Right cardiac atrium (tissue), 5 donors: ENCODE measurements at regions not wholly inside any gene's neighbourhood (a gene's known extent, or its start where the extent isn't known, plus 50 kb on each side); places are given as distances from the start of the nearest gene placed in this dataset.
"Not testable (repeated sequence)": the region's sequence is repeated elsewhere in the genome, so short reads cannot be mapped to it uniquely, and the experiment has no call there.

Experiments
- ATAC-seq, 2 donors: fragments of 200-7000 bp; cut with Tn5 transposase; one replicate each; pipeline versions ENCODE4 v1.8.0 to v1.9.1; 2020; ENCODE audit warnings: moderate library complexity in 2 of 2, mild to moderate bottlenecking in 1 of 2
- DNase-seq, 3 donors: peaks; one replicate each; pipeline ENCODE4 v3.0.0-alpha.2; 2020
- H3K27ac ChIP-seq: one replicate; pipeline ENCODE4 v1.5.1; 2013; ENCODE audit warnings: mild to moderate bottlenecking, low read length, control low read depth, moderate library complexity
- H3K27me3 ChIP-seq: one replicate; pipeline ENCODE4 v1.6.1; 2013; ENCODE audit not compliant: control insufficient read depth, insufficient read depth
- H3K4me1 ChIP-seq: one replicate; pipeline ENCODE4 v1.6.1; 2013; ENCODE audit warnings: low read length; ENCODE audit not compliant: control insufficient read depth, insufficient read depth
- H3K4me3 ChIP-seq: one replicate; pipeline ENCODE4 v1.5.1; 2013; ENCODE audit warnings: low read length, control low read depth
- H3K9me3 ChIP-seq: one replicate; pipeline ENCODE4 v1.6.1; 2013; ENCODE audit warnings: low read length; ENCODE audit not compliant: control insufficient read depth
- WGBS: extraction: QIAGEN DNeasy Blood & Tissue Kit; methylation state at CpG from one replicate; pipeline ENCODE4 v1.1.7; 2013; 5-methylcytosine and 5-hydroxymethylcytosine counted together
- intact Hi-C, 4 donors: fragments of 100-400 bp; cut with DNase I; formaldehyde crosslinking; loops; one replicate each; pipeline versions ENCODE4 v1.11.0 to v1.14.0; 2022 to 2023
- donor health status: healthy with polysubstance abuse.
- donor health status: DM: no; HTN: yes; CAD: no.
- donor health status: DM: no; HTN: no; CAD: no.
- donor health status: DM: no; HTN: yes; CAD: no; lungs with severe emphysema.
- donor health status: DM: yes; HTN: yes; CAD: no.

DNA sequence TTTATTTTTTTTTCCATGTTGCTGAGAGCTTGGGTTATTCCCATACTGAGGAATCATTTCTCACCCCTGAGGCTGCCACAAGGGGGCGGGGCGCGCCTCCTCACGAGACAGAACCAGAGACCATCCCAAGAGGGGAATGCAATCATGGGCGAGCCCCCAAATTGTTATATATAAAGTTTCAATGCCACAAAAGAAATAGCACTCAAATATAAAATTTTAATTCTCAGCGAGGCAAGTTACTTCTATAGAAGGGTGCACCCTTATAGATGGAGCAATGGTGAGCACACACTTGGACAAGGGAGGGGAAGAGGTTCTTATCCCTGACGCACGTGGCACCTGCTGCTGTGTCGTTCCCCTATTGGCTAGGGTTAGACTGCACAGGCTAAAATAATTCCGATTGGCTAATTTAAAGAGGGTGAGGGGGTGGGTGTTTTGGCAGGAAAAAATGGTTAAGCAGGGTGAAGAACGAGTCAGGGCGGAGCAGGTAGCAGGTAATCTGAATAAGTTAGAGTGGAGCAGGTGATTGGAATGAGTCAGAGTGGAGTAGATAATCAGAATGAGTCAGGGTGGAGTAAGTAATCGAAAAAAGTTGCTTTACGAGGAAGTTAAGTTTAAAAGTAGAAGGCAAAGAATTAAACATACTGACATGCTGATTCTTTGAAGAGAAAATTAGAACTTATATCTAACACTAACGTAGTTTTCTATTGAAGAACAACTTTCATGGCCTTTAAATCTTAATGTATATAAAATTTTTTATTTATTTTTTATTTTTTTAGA is 177.5 kb downstream of the MTCL1 start:
- Histone ChIP-seq H3K27me3 (no peaks in the 10 kb centered on the region), H3K4me3 (no peak overlapping the region), H3K9me3 (peaks cover 4% of the 10 kb centered on the region), H3K27ac (no peak overlapping the region), H3K4me1 (no peaks in the 10 kb centered on the region)
- ATAC-seq, result no peak
- intact Hi-C loops, result no loop called here
- WGBS, result 74% methylated on average over 15 of the region's 15 CpGs
- no peak for DNase-seq

DNA sequence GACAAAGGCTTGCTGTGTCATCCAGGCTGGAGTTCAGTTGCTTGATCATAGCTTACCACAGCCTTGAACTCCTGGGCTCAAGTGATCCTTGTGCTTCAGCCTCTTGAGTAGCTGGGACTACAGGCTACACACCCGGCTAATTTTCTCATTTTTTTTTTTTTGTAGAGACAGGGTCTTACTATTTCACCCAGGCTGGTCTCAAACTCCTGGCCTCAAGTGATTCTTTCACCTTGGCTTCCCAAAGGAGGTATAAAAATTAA is 178.0 kb downstream of the MTCL1 start:
- 86% methylated on average over 1 of the region's 1 CpG for WGBS
- Histone ChIP-seq H3K27ac (no peak overlapping the region), H3K4me1 (no peaks in the 10 kb centered on the region), H3K4me3 (no peak overlapping the region), H3K27me3 (no peaks in the 10 kb centered on the region), H3K9me3 (peaks cover 4% of the 10 kb centered on the region)
- ATAC-seq (no peak), DNase-seq (no peak)
- intact Hi-C loops, result no loop called here

DNA sequence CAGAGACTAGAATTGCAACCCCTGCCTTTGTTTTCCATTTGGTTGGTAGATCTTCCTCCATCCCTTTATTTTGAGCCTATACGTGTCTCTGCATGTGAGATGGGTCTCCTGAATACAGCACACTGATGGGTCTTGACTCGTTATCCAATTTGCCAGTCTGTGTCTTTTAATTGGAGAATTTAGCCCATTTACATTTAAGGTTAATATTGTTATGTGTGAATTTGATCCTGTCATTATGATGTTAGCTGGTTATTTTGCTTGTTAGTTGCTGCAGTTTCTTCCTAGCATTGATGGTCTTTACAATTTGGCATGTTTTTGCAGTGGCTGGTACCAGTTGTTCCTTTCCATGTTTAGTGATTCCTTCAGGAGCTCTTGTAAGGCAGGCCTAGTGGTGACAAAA is 182.5 kb downstream of the MTCL1 start:
- H3K27me3 ChIP-seq, H3K27ac ChIP-seq, ATAC-seq, H3K4me3 ChIP-seq, H3K4me1 ChIP-seq, intact Hi-C loops, DNase-seq, H3K9me3 ChIP-seq: not testable (repeated sequence)
- 88% methylated on average over 2 of the region's 2 CpGs for WGBS

DNA sequence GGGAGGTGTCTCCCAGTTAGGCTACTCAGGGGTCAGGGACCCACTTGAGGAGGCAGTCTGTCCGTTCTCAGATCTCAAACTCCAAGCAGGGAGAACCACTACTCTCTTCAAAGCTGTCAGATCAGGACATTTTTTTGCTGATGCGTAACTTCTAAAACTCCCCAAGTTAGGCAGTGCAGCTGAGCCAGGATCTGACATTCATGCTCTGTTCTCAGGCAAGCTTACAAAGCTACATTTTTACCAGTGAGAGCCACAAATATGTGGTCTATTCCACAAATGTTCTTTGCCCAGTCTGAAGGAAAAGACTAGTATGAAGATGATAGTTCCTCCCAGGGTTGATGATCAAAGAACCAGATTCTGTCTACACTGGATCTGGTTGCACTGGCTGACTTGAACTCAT is 184.1 kb downstream of the MTCL1 start:
- Histone ChIP-seq H3K4me3 (no peak overlapping the region), H3K27ac (no peak overlapping the region), H3K4me1 (no peaks in the 10 kb centered on the region), H3K27me3 (no peaks in the 10 kb centered on the region), H3K9me3 (no peaks in the 10 kb centered on the region)
- ATAC-seq (no peak), DNase-seq (no peak)
- intact Hi-C loops, result no loop called here
- 76% methylated on average over 2 of the region's 2 CpGs for WGBS

DNA sequence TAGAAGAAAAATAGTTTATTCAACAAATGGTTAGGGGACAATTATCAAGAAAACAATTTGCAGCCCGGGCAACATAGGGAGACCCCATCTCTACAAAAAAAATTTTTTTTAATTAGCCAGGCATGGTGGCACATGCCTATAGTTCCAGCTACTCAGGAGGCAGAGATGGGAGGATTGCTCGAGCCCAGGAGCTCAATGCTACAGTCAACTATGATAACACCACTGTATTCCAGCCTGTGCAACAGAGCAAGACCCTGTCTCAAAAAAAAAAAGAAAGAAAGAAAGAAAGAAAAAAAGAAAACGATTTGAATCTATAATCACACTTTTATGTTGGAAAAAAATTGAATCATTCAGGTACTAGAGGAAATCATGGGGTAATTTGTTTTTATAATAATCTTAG is 185.1 kb downstream of the MTCL1 start:
- intact Hi-C loops, H3K9me3 ChIP-seq, H3K27ac ChIP-seq, ATAC-seq, H3K4me3 ChIP-seq, DNase-seq, H3K4me1 ChIP-seq, H3K27me3 ChIP-seq: not testable (repeated sequence)
- 58% methylated on average over 3 of the region's 3 CpGs for whole genome bisulfite sequencing

DNA sequence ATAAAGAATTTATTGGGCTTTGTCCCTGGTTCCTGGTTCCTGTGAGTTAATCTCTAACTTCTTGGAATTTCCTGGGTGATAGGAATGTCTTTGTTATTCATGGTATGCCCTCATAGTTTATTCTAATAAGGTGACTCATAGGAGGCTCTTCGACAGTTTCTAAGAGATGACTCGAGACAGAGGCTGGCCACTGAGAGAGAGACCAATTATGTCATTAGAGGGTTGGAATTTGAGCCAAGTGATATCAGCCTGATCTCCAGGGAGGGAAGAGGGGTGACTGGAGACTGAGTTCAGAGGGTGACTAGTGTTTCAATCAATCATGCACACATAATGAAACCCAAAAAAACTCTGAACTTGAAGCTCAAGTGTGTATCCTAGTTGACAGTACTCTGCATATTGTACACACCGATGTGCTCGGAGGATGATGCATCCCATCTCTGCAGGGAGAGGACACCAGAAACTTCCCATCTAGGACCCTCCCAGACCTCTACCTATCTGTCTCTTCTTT is 185.7 kb downstream of the MTCL1 start:
- WGBS, result 39% methylated on average over 4 of the region's 4 CpGs
- no peaks in the 10 kb centered on the region for H3K9me3 ChIP-seq
- no peak for ATAC-seq
- H3K27ac ChIP-seq, result no peak overlapping the region
- no peaks in the 10 kb centered on the region for H3K27me3 ChIP-seq
- no peak for DNase-seq
- no peaks in the 10 kb centered on the region for H3K4me1 ChIP-seq
- H3K4me3 ChIP-seq, result no peak overlapping the region
- intact Hi-C loops, result no loop called here

DNA sequence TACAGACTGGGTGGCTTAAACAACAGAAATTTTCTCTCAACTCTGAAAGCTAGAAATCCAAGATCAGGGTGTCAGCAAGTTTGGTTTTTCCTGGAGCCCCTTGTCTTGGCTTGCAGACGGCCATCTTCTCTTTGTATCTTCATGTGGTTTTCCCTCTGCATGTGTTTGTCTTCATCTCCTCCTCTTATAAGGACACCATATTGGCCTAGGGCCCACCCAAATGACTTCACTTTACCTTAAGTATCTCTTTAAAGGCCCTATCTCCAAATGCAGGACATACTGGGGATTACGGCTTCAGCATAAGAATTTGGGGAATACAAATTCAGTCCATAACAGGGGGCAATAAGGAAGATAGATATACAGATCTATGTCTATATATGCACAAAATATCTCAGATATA is 187.9 kb downstream of the MTCL1 start:
- Histone ChIP-seq H3K27ac (no peak overlapping the region), H3K4me3 (no peak overlapping the region), H3K9me3 (no peaks in the 10 kb centered on the region), H3K4me1 (no peaks in the 10 kb centered on the region), H3K27me3 (no peaks in the 10 kb centered on the region)
- no peak for ATAC-seq
- no peak for DNase-seq
- 85% methylated on average over 2 of the region's 2 CpGs for WGBS
- intact Hi-C loops, result no loop called here

DNA sequence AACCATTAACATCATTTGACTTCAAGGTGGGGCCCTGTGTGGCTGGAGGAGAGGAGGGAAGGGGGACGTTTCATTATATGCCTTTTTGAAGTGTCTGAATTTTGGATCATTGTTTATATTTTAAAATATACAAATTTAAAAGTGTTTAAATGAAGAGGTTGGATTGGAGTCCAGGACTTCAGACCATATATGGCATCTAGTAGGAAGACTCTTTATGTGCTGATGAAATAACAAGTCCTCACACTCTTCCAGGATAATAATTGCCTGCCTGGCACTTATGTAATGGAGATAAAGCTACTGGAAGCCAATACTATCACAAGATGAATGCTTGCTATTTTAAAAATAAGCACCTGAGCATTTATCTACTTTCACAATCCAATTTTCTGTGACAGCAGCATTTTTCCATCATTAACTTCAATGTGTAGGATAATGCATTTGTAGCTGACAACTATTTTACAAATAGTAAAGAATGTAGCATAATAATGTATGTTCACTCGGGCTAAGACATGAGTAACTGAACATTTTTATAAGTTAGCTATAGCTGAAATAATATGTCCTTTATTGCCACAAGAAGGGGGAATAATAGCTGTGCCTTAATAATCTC is 188.4 kb downstream of the MTCL1 start:
- Histone ChIP-seq H3K4me1 (no peaks in the 10 kb centered on the region), H3K27me3 (no peaks in the 10 kb centered on the region), H3K4me3 (no peak overlapping the region), H3K27ac (no peak overlapping the region), H3K9me3 (no peaks in the 10 kb centered on the region)
- DNase-seq, result no peak
- no peak for ATAC-seq
- WGBS, result 66% methylated on average over 2 of the region's 2 CpGs
- intact Hi-C loops, result no loop called here

DNA sequence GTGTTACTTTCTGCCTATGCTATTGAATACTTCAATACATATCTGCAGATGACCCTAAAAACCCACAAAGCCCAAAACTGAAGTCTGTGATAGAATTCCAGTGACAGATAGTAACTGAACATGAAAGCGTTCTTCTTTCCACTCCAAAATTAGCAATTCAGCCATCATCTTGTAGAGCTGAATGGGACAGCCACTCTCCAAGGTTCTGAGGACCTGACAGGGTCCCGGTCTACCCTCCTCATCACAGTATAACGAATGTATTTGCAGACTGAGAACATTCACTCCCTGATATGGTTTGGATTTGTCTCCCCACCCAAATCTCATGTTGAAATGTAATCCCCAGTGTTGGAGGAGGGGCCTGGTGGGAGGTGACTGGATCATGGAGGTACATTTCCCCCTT is 189.5 kb downstream of the MTCL1 start:
- H3K27me3 ChIP-seq, result no peaks in the 10 kb centered on the region
- DNase-seq (no peak), ATAC-seq (no peak)
- H3K9me3 ChIP-seq, result no peaks in the 10 kb centered on the region
- intact Hi-C loops, result no loop called here
- WGBS, result 74% methylated on average over 3 of the region's 3 CpGs
- no peaks in the 10 kb centered on the region for H3K4me1 ChIP-seq
- no peak overlapping the region for H3K27ac ChIP-seq
- no peak overlapping the region for H3K4me3 ChIP-seq

DNA sequence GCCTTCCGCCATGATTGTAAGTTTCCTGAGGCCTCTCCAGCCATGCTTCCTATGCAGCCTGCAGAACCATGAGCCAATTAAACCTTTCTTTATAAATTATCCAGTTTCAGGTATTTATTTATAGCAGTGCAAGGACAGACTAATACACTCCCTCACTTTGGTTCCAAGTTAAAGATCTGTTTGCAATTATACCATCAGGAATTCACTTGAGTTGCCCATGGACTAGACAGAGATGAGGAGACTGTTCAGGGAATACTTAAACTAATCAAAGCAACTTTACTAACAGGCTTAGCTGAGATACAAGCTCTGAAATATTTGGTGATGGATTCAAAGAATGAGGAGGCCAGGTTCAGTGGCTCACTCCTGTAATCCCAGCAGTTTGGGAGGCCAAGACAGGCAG is 190.0 kb downstream of the MTCL1 start:
- H3K4me3 ChIP-seq, result no peak overlapping the region
- DNase-seq (no peak), ATAC-seq (no peak)
- no peaks in the 10 kb centered on the region for H3K27me3 ChIP-seq
- H3K27ac ChIP-seq, result no peak overlapping the region
- WGBS, result 94% methylated on average over 1 of the region's 1 CpG
- H3K9me3 ChIP-seq, result no peaks in the 10 kb centered on the region
- H3K4me1 ChIP-seq, result no peaks in the 10 kb centered on the region
- intact Hi-C loops, result no loop called here

DNA sequence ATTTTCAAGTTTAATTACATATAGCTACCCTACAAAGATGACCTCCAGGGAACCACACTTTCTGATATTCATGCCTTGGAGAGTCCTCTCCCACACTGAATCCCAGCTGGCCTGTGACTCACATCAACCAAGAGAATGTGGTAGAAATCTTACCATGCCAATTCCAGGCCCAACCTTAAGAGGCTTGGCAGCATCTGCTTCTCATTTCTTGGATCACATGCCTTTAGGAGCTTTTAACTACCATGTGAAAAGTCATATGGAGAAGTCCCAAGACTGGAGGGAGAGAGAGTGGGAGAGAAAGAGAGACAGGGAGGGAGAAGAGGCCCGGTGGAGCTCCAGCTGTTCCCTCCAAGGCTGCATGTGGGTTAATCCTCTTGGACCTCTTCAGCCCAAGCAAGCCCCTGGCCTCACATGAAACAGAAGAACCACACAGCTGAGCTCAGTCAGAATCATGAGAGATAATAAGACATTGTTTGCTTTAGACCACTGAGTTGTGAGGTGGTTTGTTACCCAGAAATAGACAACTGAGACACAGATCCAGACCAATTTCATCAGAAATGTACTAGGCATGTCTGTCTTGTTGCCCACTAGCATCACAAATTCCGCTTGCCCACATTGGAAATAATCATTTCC is 190.7 kb downstream of the MTCL1 start:
- WGBS, result 62% methylated on average over 2 of the region's 2 CpGs
- no peaks in the 10 kb centered on the region for H3K4me1 ChIP-seq
- H3K27ac ChIP-seq, result no peak overlapping the region
- ATAC-seq (no peak), DNase-seq (no peak)
- intact Hi-C loops, result no loop called here
- H3K9me3 ChIP-seq, result no peaks in the 10 kb centered on the region
- H3K27me3 ChIP-seq, result no peaks in the 10 kb centered on the region
- no peak overlapping the region for H3K4me3 ChIP-seq
